GM12892 (cell line): ENCODE measurements at regions not wholly inside any gene's neighbourhood (a gene's known extent, or its start where the extent isn't known, plus 50 kb on each side); places are given as distances from the start of the nearest gene placed in this dataset.

ENCODE experiments used
- DNase-seq: peaks from one replicate; pipeline ENCODE4 v3.0.0; 2011; ENCODE audit not compliant: insufficient read length
- FAIRE-seq: peaks from 2 replicates; lab custom pipeline; 2011; peaks lifted over from hg19 to GRCh38; lab: Jason Lieb, UNC
- POLR2A ChIP-seq: IDR thresholded peaks from 2 replicates; pipeline ENCODE4 v1.6.1; 2011; ENCODE audit warnings: low read depth, low read length, control low read depth
- POLR2AphosphoS5 ChIP-seq: IDR thresholded peaks from 2 replicates; pipeline ENCODE4 v1.6.1; 2011; ENCODE audit warnings: low read depth, low read length, control low read depth
- TAF1 ChIP-seq: IDR thresholded peaks from 2 replicates; pipeline ENCODE4 v1.6.1; 2011; ENCODE audit warnings: low read depth, mild to moderate bottlenecking, control low read depth, low read length, borderline replicate concordance

GRCh38 chr2:82120654-82121053 lies 1816.1 kb upstream of the LRRTM1 start:
- TF ChIP-seq TAF1 (no peak), POLR2AphosphoS5 (no peak)
- FAIRE-seq (no peak), DNase-seq (no peak)

- TF ChIP-seq TAF1 (no peak), POLR2A (no peak), POLR2AphosphoS5 (no peak)
- FAIRE-seq, result no peak
- no peak for DNase-seq
These were observed 1815.6 kb upstream of the LRRTM1 start for GRCh38 chr2:82120115-82120514.

DNA sequence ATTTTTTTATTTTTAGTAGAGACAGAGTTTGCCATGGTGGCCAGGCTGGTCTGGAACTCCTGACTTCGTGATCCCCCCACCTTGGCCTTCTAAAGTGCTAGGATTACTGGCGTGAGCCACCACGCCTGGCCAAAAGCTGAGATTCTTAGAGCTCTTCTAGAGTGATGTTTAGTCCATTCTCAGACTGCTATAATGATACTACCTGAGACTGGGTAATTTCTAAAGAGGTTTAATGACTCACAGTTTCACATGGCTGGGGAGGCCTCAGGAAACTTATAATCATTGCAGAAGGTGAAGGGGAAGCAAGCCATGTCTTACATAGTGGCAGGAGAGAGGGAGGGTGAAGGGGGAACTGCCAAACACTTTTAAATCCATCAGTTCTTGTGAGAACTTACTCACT lies 1804.9 kb upstream of the LRRTM1 start:
- FAIRE-seq, result no peak

GRCh38 chr2:82098617-82099016 lies 1794.1 kb upstream of the LRRTM1 start:
- DNase-seq (no peak), FAIRE-seq (no peak)
- TF ChIP-seq POLR2A (no peak), TAF1 (no peak), POLR2AphosphoS5 (no peak)

More for the DNA sequence above, 1804.9 kb upstream of the LRRTM1 start:
- TF ChIP-seq POLR2A, result no peak
- no peak for TF ChIP-seq TAF1
- TF ChIP-seq POLR2AphosphoS5, result no peak
- no peak for DNase-seq

- no peak for FAIRE-seq
- no peak for DNase-seq
- TF ChIP-seq POLR2AphosphoS5 (no peak), POLR2A (no peak), TAF1 (no peak)
These were observed 1785.0 kb upstream of the LRRTM1 start for GRCh38 chr2:82089518-82089917.

DNA sequence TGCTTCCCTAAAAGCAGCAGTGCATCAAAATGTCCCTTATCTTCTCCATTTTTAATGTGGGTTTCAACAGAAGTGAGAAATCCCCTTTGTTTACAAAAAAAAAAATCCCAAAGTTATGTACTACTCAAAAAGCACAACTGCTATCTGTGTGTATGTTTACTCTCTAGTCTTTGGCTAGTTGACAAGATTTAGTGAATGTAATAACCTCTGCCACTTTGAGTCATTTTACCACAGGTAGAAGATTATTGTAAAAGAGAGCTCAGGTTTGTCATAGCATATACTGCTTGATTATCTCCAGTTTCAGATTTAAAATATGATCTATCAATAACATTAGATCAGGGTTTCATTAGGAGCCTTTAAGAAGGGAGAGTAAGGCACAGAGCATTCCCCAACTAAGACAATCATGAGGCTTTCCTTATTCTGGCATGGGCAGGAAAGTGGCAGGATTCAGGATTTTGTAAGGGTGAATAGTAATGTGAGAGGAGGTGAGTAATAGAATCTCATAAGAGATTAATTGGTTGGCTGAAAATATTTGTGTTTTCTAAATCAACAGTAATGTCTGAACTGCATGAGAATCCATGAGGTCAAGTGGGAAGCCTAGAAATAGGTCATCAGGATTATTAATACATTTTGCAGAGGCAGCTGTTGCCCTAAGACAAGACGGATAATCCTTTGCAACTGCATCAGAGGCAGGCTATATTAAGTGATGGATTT lies 1780.3 kb upstream of the LRRTM1 start:
- DNase-seq, result no peak
- FAIRE-seq, result no peak
- no peak for TF ChIP-seq POLR2A
- TF ChIP-seq TAF1, result no peak
- TF ChIP-seq POLR2AphosphoS5, result no peak

- DNase-seq (no peak), FAIRE-seq (no peak)
- no peak for TF ChIP-seq POLR2A
- TF ChIP-seq TAF1, result no peak
- no peak for TF ChIP-seq POLR2AphosphoS5
These were observed 1771.3 kb upstream of the LRRTM1 start for GRCh38 chr2:82075875-82076274.

DNA sequence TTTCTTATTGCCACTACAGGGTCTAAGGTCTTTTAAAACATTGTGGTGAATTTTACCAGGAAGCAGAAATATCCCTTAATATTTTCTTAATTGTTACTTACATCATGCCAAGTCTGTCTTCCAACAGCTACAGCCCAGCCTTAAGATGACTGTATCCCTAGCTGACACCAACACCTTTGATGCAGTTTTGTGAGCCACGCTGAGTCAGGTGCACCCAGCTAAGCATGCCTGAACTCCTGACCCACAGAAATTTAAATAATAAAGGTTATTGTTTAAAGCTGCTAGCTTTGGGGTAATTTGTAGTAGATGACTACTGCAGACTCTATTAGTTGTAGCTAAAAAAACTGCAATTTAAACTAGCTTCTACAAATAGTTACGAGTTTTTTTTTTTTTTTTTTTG lies 1757.9 kb upstream of the LRRTM1 start:
- no peak for TF ChIP-seq POLR2A
- TF ChIP-seq TAF1, result no peak
- TF ChIP-seq POLR2AphosphoS5, result no peak
- FAIRE-seq, result no peak

DNA sequence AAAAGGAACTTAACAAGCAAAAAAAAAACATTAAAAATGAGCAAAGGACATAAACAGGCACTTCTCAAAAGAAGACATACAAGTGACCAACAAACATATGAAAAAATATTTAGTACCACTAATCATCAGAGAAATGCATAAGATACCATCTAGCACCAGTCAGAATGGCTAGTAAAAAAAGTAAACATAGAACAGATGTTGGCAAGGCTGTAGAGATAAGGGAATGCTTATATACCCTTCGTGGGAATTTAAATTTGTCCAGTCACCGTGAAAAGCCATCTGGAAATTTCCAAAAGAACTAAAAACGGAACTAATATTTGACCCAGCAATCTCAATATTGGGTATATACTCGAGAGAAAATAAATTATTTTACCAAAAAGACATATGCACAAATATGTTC lies 1751.3 kb upstream of the LRRTM1 start:
- no peak for FAIRE-seq

More for the DNA sequence above, 1757.9 kb upstream of the LRRTM1 start:
- DNase-seq, result no peak

DNA sequence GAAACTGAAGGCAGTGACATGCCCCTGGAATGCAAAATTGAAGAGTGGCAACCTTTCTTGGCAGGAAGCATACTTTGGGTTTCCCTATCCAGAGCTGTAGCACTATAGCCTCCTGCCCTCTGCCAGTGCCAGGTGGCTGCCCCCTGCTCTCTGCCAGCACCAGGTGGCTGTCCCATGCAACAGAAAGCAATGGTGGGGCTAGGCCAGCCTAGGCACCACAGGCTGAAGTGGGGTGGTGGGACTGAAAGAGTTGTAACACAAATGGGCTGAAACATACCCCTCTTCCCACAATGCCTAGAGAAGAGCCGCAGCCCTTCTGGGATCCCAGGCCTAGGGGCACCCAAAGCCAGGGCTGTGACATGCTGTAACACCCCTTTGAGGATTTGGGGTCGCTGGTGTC lies 1739.3 kb upstream of the LRRTM1 start:
- DNase-seq, result no peak
- TF ChIP-seq POLR2AphosphoS5 (no peak), POLR2A (no peak), TAF1 (no peak)
- no peak for FAIRE-seq

More for the DNA sequence above, 1751.3 kb upstream of the LRRTM1 start:
- no peak for TF ChIP-seq TAF1
- TF ChIP-seq POLR2A, result no peak
- no peak for TF ChIP-seq POLR2AphosphoS5
- DNase-seq, result no peak

DNA sequence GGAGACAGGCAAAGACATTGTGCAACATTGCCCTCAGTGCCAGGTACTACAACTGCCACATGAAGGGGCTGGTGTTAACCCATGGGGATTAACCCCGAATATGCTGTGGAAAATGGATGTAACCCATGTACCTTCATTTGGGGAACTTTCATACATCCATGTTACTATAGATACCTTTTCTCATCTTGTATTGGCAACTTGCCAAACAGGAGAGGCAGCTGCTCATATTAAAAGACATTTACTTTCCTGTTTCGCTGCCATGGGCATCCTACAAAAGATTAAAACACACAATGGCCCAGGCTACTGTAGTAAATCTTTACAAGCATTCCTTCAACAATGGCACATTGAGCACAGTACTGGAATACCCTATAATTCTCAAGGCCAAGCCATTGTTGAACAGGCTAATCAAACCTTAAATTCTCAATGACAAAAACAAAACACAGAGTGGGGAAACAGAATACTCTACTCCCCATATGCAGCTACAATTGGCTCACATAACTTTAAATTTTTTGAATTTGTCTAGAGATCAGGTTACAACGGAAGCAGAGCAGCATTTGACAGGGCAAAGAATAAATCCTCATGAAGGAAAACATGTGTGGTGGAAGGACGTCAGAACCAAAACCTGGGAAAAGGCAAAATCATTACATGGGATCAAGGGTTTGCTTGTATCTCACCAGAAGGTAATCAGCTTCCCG lies 1723.5 kb upstream of the LRRTM1 start:
- no peak for TF ChIP-seq POLR2A
- TF ChIP-seq TAF1, result no peak
- no peak for TF ChIP-seq POLR2AphosphoS5
- FAIRE-seq (no peak), DNase-seq (no peak)

DNA sequence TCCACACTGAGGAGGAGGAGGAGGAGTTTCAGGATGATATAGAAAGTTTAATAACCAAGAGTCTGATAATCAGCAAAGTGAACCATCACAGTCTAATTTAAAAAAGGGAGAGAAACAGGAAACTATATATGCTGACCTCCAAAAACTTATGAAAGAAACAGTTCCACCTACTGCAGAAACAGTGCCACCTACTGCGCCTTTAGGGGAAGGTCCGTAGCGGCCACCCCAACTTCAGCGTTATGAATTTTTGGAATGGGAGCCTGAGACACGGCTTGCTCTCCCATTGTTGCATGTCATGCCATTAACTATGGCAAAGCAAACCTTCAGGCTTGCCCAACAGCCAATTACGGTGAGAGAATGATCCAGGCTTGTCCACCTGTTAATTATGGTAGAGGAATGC lies 1719.2 kb upstream of the LRRTM1 start:
- FAIRE-seq (no peak), DNase-seq (no peak)
- TF ChIP-seq POLR2AphosphoS5 (no peak), POLR2A (no peak), TAF1 (no peak)
